Pancreas (tissue), 10 donors: ENCODE measurements at regions not wholly inside any gene's neighbourhood (a gene's known extent, or its start where the extent isn't known, plus 50 kb on each side); places are given as distances from the start of the nearest gene placed in this dataset.

Experiments
- ATAC-seq, 4 donors: fragments of 200-7000 bp; cut with Tn5 transposase; one replicate each; pipeline versions ENCODE4 v1.8.0 to v1.9.1; 2020; ENCODE audit warnings: mild to moderate bottlenecking in 4 of 4, moderate library complexity in 4 of 4
- DNase-seq, 6 donors: peaks; one replicate each; pipeline ENCODE4 v3.0.0-alpha.2; 2020
- FAIRE-seq: peaks from 2 replicates; lab custom pipeline; 2012; peaks lifted over from hg19 to GRCh38; lab: Jason Lieb, UNC
- H3K27ac ChIP-seq, 4 donors: fragments of 200-600 bp; sonication (generic); 1 replicate in 3 of 4; 2 replicates in 1 of 4; pipeline versions ENCODE4 v1.5.0 to v1.8.0; 2020
- H3K27me3 ChIP-seq, 4 donors: fragments of 200-600 bp; one replicate each; pipeline ENCODE4 v1.8.0; 2021
- H3K36me3 ChIP-seq, 3 donors: fragments of 200-600 bp; sonication (generic) in 1 of 3; one replicate each; pipeline versions ENCODE4 v1.5.0 to v1.8.0; 2020 to 2021
- H3K4me1 ChIP-seq, 3 donors: fragments of 200-600 bp; one replicate each; pipeline ENCODE4 v1.8.0; 2021
- H3K4me3 ChIP-seq, 4 donors: fragments of 200-600 bp; sonication (generic) in 2 of 4; one replicate each; pipeline versions ENCODE4 v1.5.0 to v1.8.0; 2020 to 2021
- H3K9me3 ChIP-seq, 4 donors: fragments of 200-600 bp; one replicate each; pipeline ENCODE4 v1.8.0; 2021
- WGBS, 2 donors: extraction: QIAGEN DNeasy Blood & Tissue Kit; methylation state at CpG; one replicate each; pipeline ENCODE4 v1.1.7; 2013; 5-methylcytosine and 5-hydroxymethylcytosine counted together
- intact Hi-C, 3 donors: fragments of 100-400 bp; cut with DNase I; formaldehyde crosslinking; loops; one replicate each; pipeline versions ENCODE4 v1.11.1 to v1.14.2; 2022
- TF ChIP-seq, protein P1 (sequence below), 4 donors: fragments of 200-600 bp; sonication (generic) in 3 of 4; IDR thresholded peaks; one replicate each; pipeline versions ENCODE4 v1.5.0 to v1.8.0; 2021; ENCODE audit warnings: antibody characterized with exemption in 4 of 4
- donor health status: healthy with polysubstance abuse.
- donor health status: DM: no; HTN: no; CAD: no; lungs with moderate emphysema.
- donor health status: DM: no; HTN: no; CAD: no.
- donor health status: control.
- donor health status: control.
- donor health status: Bipolar disorder and iron deficiency.
- donor health status: DM: yes; HTN: yes; CAD: no.
- donor health status: DM: no; HTN: no; CAD: no.
- donor health status: DM: no; HTN: no; CAD: no.
- donor health status: DM: yes; HTN: yes; CAD: no.

DNA sequence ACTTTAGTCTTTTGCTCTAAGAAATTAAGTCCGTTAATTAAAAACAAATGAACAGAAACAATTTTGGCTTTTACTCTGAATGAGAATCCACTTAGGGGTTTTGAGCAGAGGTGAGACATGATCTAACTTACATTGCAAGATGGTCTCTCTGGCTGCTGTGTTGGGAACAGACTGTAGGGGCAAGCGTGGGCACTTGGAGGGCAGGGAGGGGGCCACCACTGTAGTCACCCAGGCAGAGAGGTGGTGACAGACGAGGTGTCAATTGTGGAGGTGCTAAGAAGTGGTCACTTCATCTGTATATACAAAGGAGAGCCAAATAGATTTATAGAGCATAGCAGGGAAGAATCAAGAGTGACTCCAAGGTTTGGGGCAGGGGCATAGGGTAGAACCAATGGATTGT lies 71.1 kb upstream of the IRF2BP2 start:
- intact Hi-C loops: no loop called here
- no peaks in the 10 kb centered on the region for H3K9me3 ChIP-seq
- ATAC-seq (no peak), DNase-seq (no peak), FAIRE-seq (no peak)
- H3K4me1 ChIP-seq: peaks cover 5 to 26% (median 18%) of the 10 kb centered on the region in 3 donors
- H3K27me3 ChIP-seq: no peaks in the 10 kb centered on the region
- WGBS, 2 donors: 84 to 90% methylated on average over 3 of the region's 3 CpGs
- no peaks in the 10 kb centered on the region for H3K36me3 ChIP-seq
- H3K27ac ChIP-seq: no peak overlapping the region
- no peak overlapping the region for H3K4me3 ChIP-seq
- TF ChIP-seq, protein P1, sequence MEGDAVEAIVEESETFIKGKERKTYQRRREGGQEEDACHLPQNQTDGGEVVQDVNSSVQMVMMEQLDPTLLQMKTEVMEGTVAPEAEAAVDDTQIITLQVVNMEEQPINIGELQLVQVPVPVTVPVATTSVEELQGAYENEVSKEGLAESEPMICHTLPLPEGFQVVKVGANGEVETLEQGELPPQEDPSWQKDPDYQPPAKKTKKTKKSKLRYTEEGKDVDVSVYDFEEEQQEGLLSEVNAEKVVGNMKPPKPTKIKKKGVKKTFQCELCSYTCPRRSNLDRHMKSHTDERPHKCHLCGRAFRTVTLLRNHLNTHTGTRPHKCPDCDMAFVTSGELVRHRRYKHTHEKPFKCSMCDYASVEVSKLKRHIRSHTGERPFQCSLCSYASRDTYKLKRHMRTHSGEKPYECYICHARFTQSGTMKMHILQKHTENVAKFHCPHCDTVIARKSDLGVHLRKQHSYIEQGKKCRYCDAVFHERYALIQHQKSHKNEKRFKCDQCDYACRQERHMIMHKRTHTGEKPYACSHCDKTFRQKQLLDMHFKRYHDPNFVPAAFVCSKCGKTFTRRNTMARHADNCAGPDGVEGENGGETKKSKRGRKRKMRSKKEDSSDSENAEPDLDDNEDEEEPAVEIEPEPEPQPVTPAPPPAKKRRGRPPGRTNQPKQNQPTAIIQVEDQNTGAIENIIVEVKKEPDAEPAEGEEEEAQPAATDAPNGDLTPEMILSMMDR (IDR thresholded peaks at IDR 0.05): no peak

DNA sequence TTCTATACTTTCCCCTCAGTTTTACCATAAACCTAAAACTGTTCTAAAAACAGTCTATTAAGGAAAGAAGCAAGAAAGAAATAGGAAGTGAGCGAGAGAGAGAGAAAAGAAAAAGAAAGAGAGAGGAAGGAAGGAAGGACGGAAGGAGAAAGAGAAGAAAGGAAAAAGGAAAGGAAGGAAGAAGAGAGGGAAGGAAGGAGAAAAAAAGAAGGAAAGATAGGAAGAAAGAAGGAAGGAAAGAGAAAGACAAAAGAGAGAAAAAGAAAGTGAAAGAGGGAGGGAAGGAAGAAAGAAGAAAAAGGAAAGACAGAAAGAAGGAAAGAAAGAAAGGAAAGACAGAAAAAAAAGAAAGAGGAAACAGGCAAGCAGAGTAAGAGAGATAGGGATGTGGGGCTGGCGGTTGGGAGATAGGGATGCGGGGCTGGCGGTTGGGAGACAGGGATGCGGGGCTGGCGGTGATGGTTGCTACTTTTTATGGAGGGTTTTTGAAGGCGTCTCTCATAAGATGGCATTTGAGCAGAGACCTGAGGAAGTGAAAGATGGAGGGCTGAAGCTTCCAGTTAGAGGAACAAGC lies 70.4 kb upstream of the IRF2BP2 start:
- TF ChIP-seq, protein P1 (IDR thresholded peaks at IDR 0.05): no peak
- Histone ChIP-seq H3K27me3 (no peaks in the 10 kb centered on the region), H3K36me3 (no peaks in the 10 kb centered on the region), H3K4me1 (peaks cover 5 to 30% (median 24%) of the 10 kb centered on the region in 3 donors), H3K27ac (no peak overlapping the region), H3K4me3 (no peak overlapping the region), H3K9me3 (no peaks in the 10 kb centered on the region)
- intact Hi-C loops: no loop called here
- DNase-seq: no peak
- ATAC-seq: no peak
- WGBS, 2 donors: 97 to 98% methylated on average over 8 of the region's 8 CpGs
- FAIRE-seq: no peak

DNA sequence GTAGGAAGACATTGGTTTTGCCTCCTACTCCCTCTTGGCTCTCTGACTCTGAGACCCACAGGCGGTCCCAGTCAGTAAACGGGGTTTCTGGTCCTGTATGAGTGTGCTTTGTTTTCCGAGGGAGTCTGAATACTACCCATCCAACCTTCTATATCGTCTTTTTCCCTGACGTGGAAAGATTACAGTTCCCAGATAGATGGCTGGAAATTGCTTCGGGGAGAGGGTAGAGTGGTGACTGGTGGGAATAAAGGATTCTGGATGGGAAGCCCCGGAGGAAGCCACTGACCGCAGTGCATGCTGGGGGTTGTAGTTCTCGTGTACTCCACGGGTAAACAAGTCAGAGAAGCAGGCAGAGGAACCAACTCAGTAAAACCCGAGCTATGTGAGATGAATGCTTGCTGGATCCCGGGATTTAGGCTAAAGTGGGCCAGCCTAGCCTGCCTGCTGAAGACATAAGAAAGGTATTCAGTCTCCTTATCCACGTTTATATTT lies 66.2 kb upstream of the IRF2BP2 start:
- Histone ChIP-seq H3K9me3 (no peaks in the 10 kb centered on the region), H3K27me3 (no peaks in the 10 kb centered on the region), H3K4me3 (peak overlapping the region in 2 of 4 donors; percentile 28 to 37), H3K4me1 (peaks cover 16 to 28% (median 26%) of the 10 kb centered on the region in 3 donors), H3K27ac (peak overlapping the region in 2 of 4 donors; percentile 23 to 47), H3K36me3 (no peaks in the 10 kb centered on the region)
- peak; percentile 84 to 93 (median 91) for ATAC-seq
- intact Hi-C loops: no loop called here
- 9 to 12% methylated on average over 13 of the region's 13 CpGs for WGBS, 2 donors
- peak in 4 of 6 donors; percentile 70 to 83 (median 72) for DNase-seq
- TF ChIP-seq, protein P1 (IDR thresholded peaks at IDR 0.05): no peak
- no peak for FAIRE-seq

DNA sequence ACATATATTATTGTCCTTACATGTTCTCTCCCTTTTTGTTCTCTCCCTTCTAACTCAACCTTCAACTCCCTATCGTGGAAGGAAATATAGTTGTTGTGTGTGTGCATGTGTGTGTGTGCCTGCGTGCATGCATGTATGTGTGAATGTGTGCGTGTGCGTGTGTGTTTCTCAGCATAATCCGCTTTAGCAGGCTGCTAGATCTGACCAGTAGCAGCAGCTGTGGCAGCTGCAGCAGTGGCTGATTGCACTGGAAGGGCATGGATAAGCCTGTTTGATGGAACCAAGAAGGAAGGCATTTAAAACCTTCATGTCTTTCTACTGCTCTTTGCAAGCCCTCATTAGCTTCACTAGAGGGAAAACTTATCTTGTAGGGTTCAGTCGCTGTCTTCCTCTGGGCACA lies 65.6 kb upstream of the IRF2BP2 start:
- no peaks in the 10 kb centered on the region for H3K36me3 ChIP-seq
- no peaks in the 10 kb centered on the region for H3K27me3 ChIP-seq
- no peak for DNase-seq
- ATAC-seq: peak in 2 of 4 donors; percentile 31 to 32
- TF ChIP-seq, protein P1 (IDR thresholded peaks at IDR 0.05): no peak
- H3K9me3 ChIP-seq: no peaks in the 10 kb centered on the region
- FAIRE-seq: no peak
- peak overlapping the region in 2 of 4 donors; percentile 28 to 37 for H3K4me3 ChIP-seq
- intact Hi-C loops: no loop called here
- peak overlapping the region in 2 of 4 donors; percentile 23 to 47 for H3K27ac ChIP-seq
- peaks cover 18 to 34% (median 29%) of the 10 kb centered on the region in 3 donors for H3K4me1 ChIP-seq
- WGBS, 2 donors: 46 to 53% methylated on average over 6 of the region's 6 CpGs

DNA sequence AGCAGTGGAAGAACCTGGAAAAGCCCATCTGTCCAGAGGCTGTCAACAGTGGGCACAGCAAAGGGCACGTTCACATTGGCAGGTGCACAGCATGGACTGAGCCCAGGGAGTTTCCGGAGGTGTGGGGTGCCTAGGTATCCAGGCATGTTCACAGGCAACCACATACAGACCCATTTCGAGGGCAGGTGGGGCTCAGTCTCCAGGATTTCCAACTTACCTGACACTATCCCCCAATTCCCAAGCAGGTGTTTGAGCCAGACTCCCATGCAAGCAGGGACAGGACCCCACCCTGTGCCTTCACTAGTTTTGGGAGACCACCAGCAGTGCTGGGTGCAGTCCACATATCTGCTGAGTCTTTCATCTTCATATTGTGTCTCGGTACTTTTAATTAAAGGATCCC lies 65.0 kb upstream of the IRF2BP2 start:
- H3K36me3 ChIP-seq: no peaks in the 10 kb centered on the region
- H3K27ac ChIP-seq: no peak overlapping the region
- FAIRE-seq: no peak
- no peaks in the 10 kb centered on the region for H3K27me3 ChIP-seq
- peaks cover 23 to 39% (median 32%) of the 10 kb centered on the region in 3 donors for H3K4me1 ChIP-seq
- DNase-seq: no peak
- TF ChIP-seq, protein P1 (IDR thresholded peaks at IDR 0.05): no peak
- WGBS, 2 donors: 55 to 60% methylated on average over 4 of the region's 4 CpGs
- intact Hi-C loops: no loop called here
- H3K9me3 ChIP-seq: no peaks in the 10 kb centered on the region
- peak in 1 of 4 donors; percentile 2 for ATAC-seq
- no peak overlapping the region for H3K4me3 ChIP-seq
